ENCODE measurements at regions not wholly inside any gene's neighbourhood (a gene's known extent, or its start where the extent isn't known, plus 50 kb on each side); places are given as distances from the start of the nearest gene placed in this dataset.

DNA sequence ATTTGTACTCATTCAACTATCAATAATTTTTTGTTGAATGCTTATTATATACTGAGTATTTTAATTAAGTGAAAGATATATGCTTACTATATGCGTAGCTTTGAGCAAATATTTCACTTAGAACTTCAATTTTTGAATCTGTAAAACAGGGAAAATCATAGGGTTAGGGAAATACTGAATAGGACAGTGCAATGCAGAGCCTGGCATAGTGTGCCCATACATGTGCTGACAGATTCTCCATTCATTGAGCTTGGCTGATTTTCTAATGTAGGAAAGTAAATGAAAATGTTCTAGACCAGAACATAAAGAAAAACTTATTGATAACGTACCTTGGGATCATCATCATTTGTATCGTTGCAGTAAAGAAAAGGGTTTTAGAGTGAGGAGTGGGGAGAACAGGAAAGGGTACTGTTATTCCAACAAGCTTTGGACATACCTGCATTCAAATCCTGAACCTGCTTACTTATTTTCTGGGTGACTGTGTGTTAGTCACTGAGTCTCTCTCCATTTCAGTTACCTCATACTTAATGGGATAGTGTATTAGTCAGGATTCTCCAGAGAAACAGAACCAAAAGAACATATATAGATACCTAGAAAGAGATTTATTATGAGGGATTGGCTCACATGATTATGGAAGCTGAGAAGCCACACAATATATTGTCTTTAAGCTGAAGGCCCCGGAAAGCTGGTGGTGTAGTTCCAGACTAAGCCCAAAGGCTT is 436.4 kb downstream of the ADAMTS20 start:
- H3K4me3 Mint-ChIP-seq (ENCODE audit: unreplicated experiment): no peak overlapping the region
- POLR2A ChIA-PET: no interaction called here
- H3K36me3 Mint-ChIP-seq (ENCODE audit: insufficient read depth, unreplicated experiment): no peaks in the 10 kb centered on the region
- no peak for DNase-seq (ENCODE audit: unreplicated experiment)
- TF ChIP-seq, protein P1, sequence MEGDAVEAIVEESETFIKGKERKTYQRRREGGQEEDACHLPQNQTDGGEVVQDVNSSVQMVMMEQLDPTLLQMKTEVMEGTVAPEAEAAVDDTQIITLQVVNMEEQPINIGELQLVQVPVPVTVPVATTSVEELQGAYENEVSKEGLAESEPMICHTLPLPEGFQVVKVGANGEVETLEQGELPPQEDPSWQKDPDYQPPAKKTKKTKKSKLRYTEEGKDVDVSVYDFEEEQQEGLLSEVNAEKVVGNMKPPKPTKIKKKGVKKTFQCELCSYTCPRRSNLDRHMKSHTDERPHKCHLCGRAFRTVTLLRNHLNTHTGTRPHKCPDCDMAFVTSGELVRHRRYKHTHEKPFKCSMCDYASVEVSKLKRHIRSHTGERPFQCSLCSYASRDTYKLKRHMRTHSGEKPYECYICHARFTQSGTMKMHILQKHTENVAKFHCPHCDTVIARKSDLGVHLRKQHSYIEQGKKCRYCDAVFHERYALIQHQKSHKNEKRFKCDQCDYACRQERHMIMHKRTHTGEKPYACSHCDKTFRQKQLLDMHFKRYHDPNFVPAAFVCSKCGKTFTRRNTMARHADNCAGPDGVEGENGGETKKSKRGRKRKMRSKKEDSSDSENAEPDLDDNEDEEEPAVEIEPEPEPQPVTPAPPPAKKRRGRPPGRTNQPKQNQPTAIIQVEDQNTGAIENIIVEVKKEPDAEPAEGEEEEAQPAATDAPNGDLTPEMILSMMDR (IDR thresholded peaks at IDR 0.05; ENCODE audit: unreplicated experiment): no peak
- intact Hi-C loops (cut with micrococcal nuclease): no loop called here
- no peak overlapping the region for H3K27ac Mint-ChIP-seq (ENCODE audit: low read depth, unreplicated experiment)
- H3K9me3 Mint-ChIP-seq (ENCODE audit: unreplicated experiment): no peaks in the 10 kb centered on the region
- CTCF ChIA-PET: interaction anchor here (0.7 kb wide), 1 partner anchor 88 kb away, joined by 4 read pairs; no protein-coding TSS in a partner anchor
- no peaks in the 10 kb centered on the region for H3K4me1 Mint-ChIP-seq (ENCODE audit: insufficient read depth, unreplicated experiment)
- H3K27me3 Mint-ChIP-seq (ENCODE audit: insufficient read depth, unreplicated experiment): no peaks in the 10 kb centered on the region
- BruUV-seq (replicated peaks): no TSS peak

DNA sequence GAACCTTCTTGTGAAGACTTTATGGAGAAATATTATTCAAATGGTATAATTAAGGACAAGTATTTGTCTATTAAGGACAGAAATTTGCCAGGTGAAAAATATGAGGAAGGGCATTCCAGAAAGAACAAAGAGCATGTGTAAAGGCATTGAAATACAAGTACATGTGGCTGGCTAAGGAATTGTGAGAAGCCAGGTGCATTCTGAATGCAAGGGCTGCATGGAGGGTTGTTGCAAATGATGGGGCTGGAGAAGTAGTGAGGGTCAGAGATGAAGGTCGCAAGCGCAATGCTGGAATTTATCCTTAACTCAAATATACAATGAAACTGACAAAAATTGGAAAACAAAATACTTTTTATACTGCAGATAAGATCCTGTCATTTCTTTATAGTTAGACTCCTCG is 437.7 kb downstream of the ADAMTS20 start:
- no peak overlapping the region for H3K4me3 Mint-ChIP-seq (ENCODE audit: unreplicated experiment)
- intact Hi-C loops (cut with micrococcal nuclease): no loop called here
- BruUV-seq (replicated peaks): no TSS peak
- no peak overlapping the region for H3K27ac Mint-ChIP-seq (ENCODE audit: low read depth, unreplicated experiment)
- H3K4me1 Mint-ChIP-seq (ENCODE audit: insufficient read depth, unreplicated experiment): no peaks in the 10 kb centered on the region
- DNase-seq (ENCODE audit: unreplicated experiment): no peak
- TF ChIP-seq, protein P1 (IDR thresholded peaks at IDR 0.05; ENCODE audit: unreplicated experiment): no peak
- ChIA-PET CTCF (no interaction called here), POLR2A (interaction anchor here (0.6 kb wide), 1 partner anchor 153 kb away, joined by 4 read pairs; no protein-coding TSS in a partner anchor)
- H3K9me3 Mint-ChIP-seq (ENCODE audit: unreplicated experiment): peaks cover 8% of the 10 kb centered on the region
- no peaks in the 10 kb centered on the region for H3K27me3 Mint-ChIP-seq (ENCODE audit: insufficient read depth, unreplicated experiment)
- no peaks in the 10 kb centered on the region for H3K36me3 Mint-ChIP-seq (ENCODE audit: insufficient read depth, unreplicated experiment)

DNA sequence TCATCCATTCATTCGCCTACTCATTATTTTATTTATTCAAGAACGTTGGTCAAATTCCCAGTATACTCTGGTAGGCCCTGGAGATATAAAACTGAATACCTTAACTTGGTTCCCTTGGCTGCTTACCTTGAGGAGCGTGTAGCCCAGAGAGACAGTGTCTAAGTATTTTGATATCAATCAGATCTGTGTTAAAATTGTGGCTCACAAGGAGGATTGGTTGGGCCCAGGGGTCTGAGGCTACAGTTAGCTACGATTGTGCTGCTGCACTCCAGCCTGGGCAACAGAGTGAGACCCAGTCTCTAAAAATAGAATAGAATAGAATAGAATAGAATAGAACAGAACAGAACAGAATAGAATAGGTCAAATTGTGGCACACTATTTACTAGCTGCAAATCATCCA is 438.4 kb downstream of the ADAMTS20 start:
- ChIA-PET POLR2A (interaction anchor here (0.6 kb wide), 1 partner anchor 1506 kb away, joined by 4 read pairs; no protein-coding TSS in a partner anchor), CTCF (no interaction called here)
- Mint-ChIP-seq H3K27me3 (ENCODE audit: insufficient read depth, unreplicated experiment) (no peaks in the 10 kb centered on the region), H3K4me1 (ENCODE audit: insufficient read depth, unreplicated experiment) (no peaks in the 10 kb centered on the region), H3K36me3 (ENCODE audit: insufficient read depth, unreplicated experiment) (no peaks in the 10 kb centered on the region), H3K27ac (ENCODE audit: low read depth, unreplicated experiment) (no peak overlapping the region), H3K4me3 (ENCODE audit: unreplicated experiment) (no peak overlapping the region), H3K9me3 (ENCODE audit: unreplicated experiment) (peaks cover 8% of the 10 kb centered on the region)
- DNase-seq (ENCODE audit: unreplicated experiment): no peak
- intact Hi-C loops (cut with micrococcal nuclease): no loop called here
- TF ChIP-seq, protein P1 (IDR thresholded peaks at IDR 0.05; ENCODE audit: unreplicated experiment): no peak
- no TSS peak for BruUV-seq (replicated peaks)

DNA sequence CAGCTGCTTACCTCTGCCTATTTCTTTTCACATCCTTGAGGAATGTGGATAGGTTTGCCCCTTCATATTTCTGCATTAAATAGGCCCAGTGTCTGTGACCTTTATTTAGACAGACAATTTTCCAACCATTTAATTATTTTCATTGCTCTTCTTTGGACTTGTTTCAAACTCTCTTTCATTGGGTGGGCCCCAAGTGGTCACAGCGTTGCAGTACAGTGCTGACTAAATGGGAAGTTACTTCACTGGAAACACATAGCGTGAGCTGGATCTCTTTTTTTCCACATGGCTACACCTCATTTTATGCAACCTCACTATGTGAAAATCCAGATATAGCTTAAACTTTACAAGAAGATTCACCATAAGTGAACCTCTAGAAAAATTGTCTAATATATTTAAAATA is 438.9 kb downstream of the ADAMTS20 start:
- Mint-ChIP-seq H3K4me1 (ENCODE audit: insufficient read depth, unreplicated experiment) (no peaks in the 10 kb centered on the region), H3K27ac (ENCODE audit: low read depth, unreplicated experiment) (no peak overlapping the region), H3K4me3 (ENCODE audit: unreplicated experiment) (no peak overlapping the region), H3K9me3 (ENCODE audit: unreplicated experiment) (peaks cover 8% of the 10 kb centered on the region), H3K36me3 (ENCODE audit: insufficient read depth, unreplicated experiment) (no peaks in the 10 kb centered on the region), H3K27me3 (ENCODE audit: insufficient read depth, unreplicated experiment) (no peaks in the 10 kb centered on the region)
- ChIA-PET CTCF (interaction anchor here (0.6 kb wide), 1 partner anchor 158 kb away, joined by 3 read pairs; no protein-coding TSS in a partner anchor), POLR2A (interaction anchor here (0.6 kb wide), 1 partner anchor 1505 kb away, joined by 4 read pairs; no protein-coding TSS in a partner anchor)
- intact Hi-C loops (cut with micrococcal nuclease): no loop called here
- no peak for DNase-seq (ENCODE audit: unreplicated experiment)
- BruUV-seq (replicated peaks): no TSS peak
- TF ChIP-seq, protein P1 (IDR thresholded peaks at IDR 0.05; ENCODE audit: unreplicated experiment): no peak
